ENCODE measurements at regions not wholly inside any gene's neighbourhood (a gene's known extent, or its start where the extent isn't known, plus 50 kb on each side); places are given as distances from the start of the nearest gene placed in this dataset.

GRCh38 chr18:14924226-14924625 lies 176.3 kb downstream of the ANKRD30B start:
- intact Hi-C loops (cut with micrococcal nuclease; ENCODE audit: unreplicated experiment), result no loop called here
- H3K4me1 ChIP-seq (ENCODE audit: insufficient read depth, low read length, poor library complexity, severe bottlenecking), result no peaks in the 10 kb centered on the region
- ChIA-PET CTCF (ENCODE audit: unreplicated experiment) (no interaction called here), POLR2A (interaction anchor here (0.6 kb wide), 1 partner anchor 1227 kb away, joined by 3 read pairs; no protein-coding TSS in a partner anchor)
- H3K4me3 ChIP-seq (ENCODE audit: low read depth, low read length, poor library complexity, severe bottlenecking), result no peak overlapping the region
- BruUV-seq (replicated peaks), result no TSS peak
- H2AFZ ChIP-seq (ENCODE audit: low read length), result no peak overlapping the region
- no peak for TF ChIP-seq EZH2phosphoT487 (IDR thresholded peaks at IDR 0.05; ENCODE audit: borderline replicate concordance, low read depth, low read length)
- TF ChIP-seq, protein P1, sequence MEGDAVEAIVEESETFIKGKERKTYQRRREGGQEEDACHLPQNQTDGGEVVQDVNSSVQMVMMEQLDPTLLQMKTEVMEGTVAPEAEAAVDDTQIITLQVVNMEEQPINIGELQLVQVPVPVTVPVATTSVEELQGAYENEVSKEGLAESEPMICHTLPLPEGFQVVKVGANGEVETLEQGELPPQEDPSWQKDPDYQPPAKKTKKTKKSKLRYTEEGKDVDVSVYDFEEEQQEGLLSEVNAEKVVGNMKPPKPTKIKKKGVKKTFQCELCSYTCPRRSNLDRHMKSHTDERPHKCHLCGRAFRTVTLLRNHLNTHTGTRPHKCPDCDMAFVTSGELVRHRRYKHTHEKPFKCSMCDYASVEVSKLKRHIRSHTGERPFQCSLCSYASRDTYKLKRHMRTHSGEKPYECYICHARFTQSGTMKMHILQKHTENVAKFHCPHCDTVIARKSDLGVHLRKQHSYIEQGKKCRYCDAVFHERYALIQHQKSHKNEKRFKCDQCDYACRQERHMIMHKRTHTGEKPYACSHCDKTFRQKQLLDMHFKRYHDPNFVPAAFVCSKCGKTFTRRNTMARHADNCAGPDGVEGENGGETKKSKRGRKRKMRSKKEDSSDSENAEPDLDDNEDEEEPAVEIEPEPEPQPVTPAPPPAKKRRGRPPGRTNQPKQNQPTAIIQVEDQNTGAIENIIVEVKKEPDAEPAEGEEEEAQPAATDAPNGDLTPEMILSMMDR (conservative IDR thresholded peaks at IDR 0.05; ENCODE audit: low read length), result no peak
- no peaks in the 10 kb centered on the region for H3K79me2 ChIP-seq (ENCODE audit: insufficient read depth, low read depth, low read length)
- no peaks in the 10 kb centered on the region for H3K9me3 ChIP-seq (ENCODE audit: low read length)
- no peaks in the 10 kb centered on the region for H3K9me2 ChIP-seq (ENCODE audit: insufficient read depth, low read length)
- DNase-seq (ENCODE audit: low spot score), result no peak
- H4K20me1 ChIP-seq (ENCODE audit: insufficient read depth, low read length), result no peaks in the 10 kb centered on the region
- H3K27ac ChIP-seq (ENCODE audit: low read depth, low read length, poor library complexity, severe bottlenecking), result no peak overlapping the region
- H3K36me3 ChIP-seq (ENCODE audit: insufficient read depth, low read length), result no peaks in the 10 kb centered on the region
- H3K4me2 ChIP-seq (ENCODE audit: low read length), result no peak overlapping the region

DNA sequence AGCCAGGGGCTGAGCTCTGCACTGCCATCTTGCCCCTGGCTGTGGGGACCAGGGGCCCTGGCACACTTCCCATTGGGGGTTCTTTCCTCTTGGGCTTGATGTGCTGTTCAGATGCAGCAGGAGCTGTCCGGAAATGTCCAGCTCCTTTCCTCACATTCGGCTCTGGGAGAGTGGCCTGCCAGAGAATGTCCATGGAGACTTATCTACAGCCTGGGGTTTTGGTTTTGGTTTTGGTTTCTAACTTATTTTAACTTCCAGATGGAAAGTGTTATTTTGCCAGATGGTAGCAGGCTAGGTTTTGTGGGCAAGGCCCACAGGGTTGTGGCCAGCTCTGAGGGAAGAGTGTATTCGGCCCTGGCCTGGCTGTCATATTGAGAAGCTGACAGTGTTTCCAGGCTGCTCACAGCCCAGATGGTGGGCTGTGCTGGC lies 177.3 kb downstream of the ANKRD30B start:
- Histone ChIP-seq H3K9me3 (ENCODE audit: low read length) (no peaks in the 10 kb centered on the region), H4K20me1 (ENCODE audit: insufficient read depth, low read length) (no peaks in the 10 kb centered on the region), H3K4me2 (ENCODE audit: low read length) (no peak overlapping the region), H3K36me3 (ENCODE audit: insufficient read depth, low read length) (no peaks in the 10 kb centered on the region), H3K27ac (ENCODE audit: low read depth, low read length, poor library complexity, severe bottlenecking) (no peak overlapping the region), H3K4me1 (ENCODE audit: insufficient read depth, low read length, poor library complexity, severe bottlenecking) (no peaks in the 10 kb centered on the region), H3K9me2 (ENCODE audit: insufficient read depth, low read length) (no peaks in the 10 kb centered on the region), H3K79me2 (ENCODE audit: insufficient read depth, low read depth, low read length) (no peaks in the 10 kb centered on the region), H3K4me3 (ENCODE audit: low read depth, low read length, poor library complexity, severe bottlenecking) (no peak overlapping the region), H2AFZ (ENCODE audit: low read length) (no peak overlapping the region)
- BruUV-seq (replicated peaks), result no TSS peak
- ChIA-PET POLR2A (no interaction called here), CTCF (ENCODE audit: unreplicated experiment) (no interaction called here)
- no peak for DNase-seq (ENCODE audit: low spot score)
- intact Hi-C loops (cut with micrococcal nuclease; ENCODE audit: unreplicated experiment), result no loop called here
- TF ChIP-seq EZH2phosphoT487 (IDR thresholded peaks at IDR 0.05; ENCODE audit: borderline replicate concordance, low read depth, low read length), result no peak
- TF ChIP-seq, protein P1 (conservative IDR thresholded peaks at IDR 0.05; ENCODE audit: low read length), result no peak

- CTCF ChIA-PET (ENCODE audit: unreplicated experiment), result no interaction called here
Measured at GRCh38 chr18:14927701-14928100, 179.7 kb downstream of the ANKRD30B start.

More at GRCh38 chr18:14927701-14928100, 179.7 kb downstream of the ANKRD30B start:
- Histone ChIP-seq H3K36me3 (ENCODE audit: insufficient read depth, low read length) (no peaks in the 10 kb centered on the region), H3K9me2 (ENCODE audit: insufficient read depth, low read length) (no peaks in the 10 kb centered on the region), H3K4me3 (ENCODE audit: low read depth, low read length, poor library complexity, severe bottlenecking) (no peak overlapping the region), H3K4me1 (ENCODE audit: insufficient read depth, low read length, poor library complexity, severe bottlenecking) (no peaks in the 10 kb centered on the region), H3K4me2 (ENCODE audit: low read length) (no peak overlapping the region), H2AFZ (ENCODE audit: low read length) (no peak overlapping the region), H4K20me1 (ENCODE audit: insufficient read depth, low read length) (no peaks in the 10 kb centered on the region), H3K27ac (ENCODE audit: low read depth, low read length, poor library complexity, severe bottlenecking) (no peak overlapping the region), H3K9me3 (ENCODE audit: low read length) (no peaks in the 10 kb centered on the region), H3K79me2 (ENCODE audit: insufficient read depth, low read depth, low read length) (no peaks in the 10 kb centered on the region)
- intact Hi-C loops (cut with micrococcal nuclease; ENCODE audit: unreplicated experiment), result no loop called here
- POLR2A ChIA-PET, result no interaction called here
- TF ChIP-seq, protein P1 (conservative IDR thresholded peaks at IDR 0.05; ENCODE audit: low read length), result no peak
- no peak for TF ChIP-seq EZH2phosphoT487 (IDR thresholded peaks at IDR 0.05; ENCODE audit: borderline replicate concordance, low read depth, low read length)
- no TSS peak for BruUV-seq (replicated peaks)
- no peak for DNase-seq (ENCODE audit: low spot score)

All from OCI-LY7 (cell line).